NCI-H1092 (cell line): ENCODE measurements at regions not wholly inside any gene's neighbourhood (a gene's known extent, or its start where the extent isn't known, plus 50 kb on each side); places are given as distances from the start of the nearest gene placed in this dataset.
"Not testable (repeated sequence)": the region's sequence is repeated elsewhere in the genome, so short reads cannot be mapped to it uniquely, and the experiment has no call there.

Experiments
- DNase-seq: peaks from one replicate; lab custom pipeline; 2025; lab: John Stamatoyannopoulos, UW

DNA sequence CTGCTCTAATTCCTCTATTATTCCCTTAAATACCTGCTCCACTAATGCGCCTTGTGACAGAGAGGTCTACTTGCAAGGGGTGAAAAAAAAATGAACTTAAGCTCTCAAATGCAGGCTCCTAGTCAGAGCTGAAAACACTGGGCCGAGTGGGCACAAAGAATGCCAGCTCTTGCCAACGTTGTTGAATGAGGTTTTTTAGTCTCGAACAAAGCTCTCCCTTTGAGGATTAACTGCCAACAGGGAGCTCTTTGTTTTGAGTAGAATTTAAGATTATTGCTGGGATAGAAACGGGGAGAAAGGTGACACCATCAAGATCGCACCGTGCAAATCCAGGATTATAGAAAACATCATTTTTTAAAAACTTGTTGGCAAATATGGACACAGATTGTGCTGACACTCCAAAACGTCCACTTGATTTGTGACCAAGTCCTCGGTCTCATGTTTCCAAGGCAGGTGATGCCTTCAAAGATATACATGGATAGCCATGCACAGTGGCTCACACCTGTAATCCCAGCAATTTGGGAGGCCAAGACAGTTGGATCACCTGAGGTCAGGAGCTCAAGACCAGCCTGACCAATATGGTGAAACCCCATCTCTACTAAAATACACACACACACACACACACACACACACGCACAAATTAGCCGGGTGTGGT is 163.2 kb downstream of the BMP7 start:
- DNase-seq = no peak

DNA sequence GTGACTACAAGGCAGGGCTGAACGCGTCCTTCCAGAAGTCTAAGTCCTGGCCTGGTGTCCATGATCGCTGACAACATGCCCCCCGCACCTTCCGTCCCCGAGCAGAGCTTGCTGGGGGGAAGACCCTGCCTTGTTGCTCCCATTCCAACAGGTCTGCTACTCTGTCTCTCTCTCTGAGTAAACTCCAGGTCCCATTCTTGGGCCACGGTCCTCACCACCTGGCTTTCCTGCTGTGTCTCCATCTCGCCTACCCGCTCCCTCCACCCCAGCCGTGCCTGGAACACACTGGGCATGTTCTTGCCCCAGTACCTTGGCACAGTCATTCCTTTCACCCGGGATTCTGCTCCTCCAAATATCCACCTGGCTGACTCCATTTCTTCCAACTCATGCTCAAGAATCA is 162.3 kb downstream of the BMP7 start:
- DNase-seq = no peak

DNA sequence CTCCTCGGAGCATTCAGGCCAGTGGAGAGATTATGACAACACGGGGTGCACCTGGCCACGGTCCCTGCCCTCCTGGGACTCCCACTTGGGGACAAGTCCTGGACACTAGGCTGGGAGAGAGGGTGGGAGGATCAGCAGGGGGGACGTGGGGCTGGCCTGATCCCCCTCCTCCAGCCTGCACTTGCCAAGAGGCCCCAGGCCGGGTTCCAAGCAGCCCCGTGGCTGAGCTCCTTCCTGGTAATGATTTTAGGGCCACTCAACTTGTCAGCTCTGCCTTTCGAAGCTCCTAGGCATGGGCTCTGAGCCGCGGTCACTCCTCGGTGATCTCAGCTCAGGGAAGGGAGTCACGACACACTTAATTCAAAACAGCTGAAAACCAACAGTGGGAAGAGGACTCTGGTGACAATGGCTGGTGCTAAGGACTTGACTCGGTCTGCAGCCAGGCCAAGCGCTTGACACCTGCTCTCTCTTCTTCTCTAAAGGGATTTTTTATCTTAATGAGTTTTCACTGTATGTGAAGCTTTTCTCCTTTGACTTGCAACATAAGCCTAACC is 161.7 kb downstream of the BMP7 start:
- DNase-seq = no peak

DNA sequence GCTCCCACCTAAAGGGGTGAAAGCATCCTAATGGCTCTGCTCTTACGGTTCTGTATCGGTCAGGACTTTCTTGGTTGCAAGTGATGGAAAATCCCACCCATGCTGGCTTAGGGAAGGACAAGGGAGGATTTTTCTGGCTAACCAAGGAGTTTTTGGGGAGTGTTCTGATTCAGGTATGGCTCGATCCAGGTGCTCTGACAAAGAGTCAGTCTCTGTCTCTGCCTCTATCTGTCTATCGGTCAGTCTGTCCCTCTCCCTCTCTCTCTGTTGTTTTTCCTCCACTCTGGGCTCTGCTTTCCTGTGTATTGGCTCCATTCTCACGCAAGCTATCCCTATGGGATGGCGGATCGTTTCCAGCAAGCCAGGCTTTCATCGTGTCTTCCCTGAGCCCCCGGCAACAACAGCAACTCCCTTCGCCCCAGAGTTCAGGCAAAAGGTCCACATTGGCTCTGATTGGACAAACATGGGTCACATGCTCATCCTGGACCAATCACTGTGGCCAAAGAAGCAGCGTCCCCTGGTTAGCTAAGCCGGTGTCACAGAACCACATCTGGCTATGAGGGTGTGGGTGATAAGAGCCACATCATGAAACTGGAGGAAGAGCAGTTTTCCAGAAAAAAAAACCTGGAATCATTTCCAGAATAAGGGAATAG is 160.3 kb downstream of the BMP7 start:
- DNase-seq = no peak

DNA sequence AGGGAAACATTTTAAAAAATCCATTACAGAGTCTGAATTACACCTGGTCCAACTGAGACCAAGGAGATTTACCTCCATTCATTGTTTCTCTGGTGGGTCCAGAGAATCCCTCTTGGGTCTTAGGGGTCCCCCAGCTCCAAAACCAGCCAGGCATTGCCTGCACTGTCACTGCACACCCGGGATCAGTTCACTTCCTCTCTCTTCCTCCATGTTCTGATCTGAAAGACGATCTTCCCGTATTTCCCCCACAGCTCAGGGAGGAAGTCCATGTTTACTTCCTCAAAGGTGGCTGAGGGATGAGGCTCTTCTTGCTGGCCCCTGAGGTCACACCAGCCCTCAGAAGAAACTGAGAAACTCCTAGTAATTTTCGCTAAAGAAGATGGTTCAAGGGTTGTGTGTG is 159.7 kb downstream of the BMP7 start:
- no peak for DNase-seq

DNA sequence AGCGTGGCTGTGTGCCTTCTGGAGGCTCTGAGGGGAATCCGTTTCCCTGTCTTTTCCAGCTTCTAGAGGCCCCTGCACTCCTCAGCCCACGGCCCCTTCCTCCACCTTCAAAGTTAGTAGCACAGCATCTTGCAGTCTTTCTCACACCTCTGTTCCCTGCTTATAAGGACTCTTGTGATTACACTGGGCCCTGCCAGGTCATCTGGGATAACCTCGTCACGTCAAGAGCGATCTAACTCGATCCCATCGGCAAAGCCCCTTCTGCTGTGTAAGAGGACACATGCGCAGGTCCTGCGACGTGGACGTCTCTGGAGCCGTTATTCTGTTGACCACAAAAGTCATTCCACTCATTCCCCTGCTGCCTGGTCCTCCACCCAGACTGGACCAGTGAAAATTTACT is 159.2 kb downstream of the BMP7 start:
- DNase-seq = no peak

DNA sequence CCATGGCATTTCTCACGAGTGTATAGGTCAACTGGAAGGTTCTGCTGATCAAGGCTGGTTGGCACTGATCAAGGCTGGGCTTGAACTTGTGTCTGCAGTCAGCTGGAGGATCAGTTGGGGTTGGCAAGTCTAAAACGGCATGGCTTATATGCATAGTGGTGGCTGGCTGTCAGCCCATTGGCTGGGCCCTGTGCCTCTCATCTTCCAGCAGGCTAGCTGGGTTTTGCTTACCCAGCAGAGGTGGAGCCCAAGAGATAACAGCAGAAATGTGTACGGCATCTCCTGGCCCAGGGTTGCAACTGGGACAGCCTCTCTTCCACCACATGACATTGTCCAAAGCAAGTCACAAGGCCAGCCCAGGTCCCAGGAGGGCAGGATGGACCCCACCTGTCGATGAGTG is 158.2 kb downstream of the BMP7 start:
- no peak for DNase-seq

DNA sequence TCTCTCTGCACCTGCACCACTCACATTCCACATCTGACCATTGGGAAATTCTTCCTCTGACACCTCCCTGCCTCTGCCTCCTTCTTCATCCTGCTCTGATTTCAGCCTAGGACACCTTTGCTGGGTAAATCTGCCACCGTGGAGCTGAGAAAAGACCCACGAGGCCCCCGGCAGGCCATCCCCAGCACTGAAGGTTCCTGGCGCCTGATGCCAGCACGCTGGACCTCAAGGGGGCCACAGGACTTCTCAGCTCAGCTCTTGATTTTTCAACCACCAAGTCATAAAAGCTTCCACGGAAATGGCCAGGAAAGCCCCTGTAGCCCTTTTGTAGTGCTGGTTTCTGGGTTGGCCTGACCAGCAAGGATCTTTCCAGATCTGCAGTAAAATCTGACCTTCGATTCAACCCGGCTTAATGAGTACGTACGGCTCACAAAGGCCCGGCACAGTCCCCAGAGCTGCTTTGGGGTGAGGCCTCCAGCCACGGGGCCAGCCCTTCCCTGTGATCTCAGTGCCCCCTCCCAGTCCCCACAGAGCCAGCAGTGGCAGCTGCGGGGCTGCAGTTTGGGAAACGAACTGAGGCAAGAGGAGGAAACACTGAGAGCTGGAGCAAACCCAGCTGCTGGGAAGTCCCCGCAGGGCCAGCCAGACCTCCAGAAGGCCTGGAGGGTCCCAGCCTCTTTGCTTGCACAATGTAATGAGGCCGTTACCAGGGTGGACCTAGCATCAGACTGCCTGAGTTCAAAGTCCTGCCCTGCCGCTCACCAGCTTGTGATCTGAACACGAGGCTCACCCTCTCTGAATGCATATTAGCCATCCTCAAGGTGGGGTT is 157.5 kb downstream of the BMP7 start:
- no peak for DNase-seq

DNA sequence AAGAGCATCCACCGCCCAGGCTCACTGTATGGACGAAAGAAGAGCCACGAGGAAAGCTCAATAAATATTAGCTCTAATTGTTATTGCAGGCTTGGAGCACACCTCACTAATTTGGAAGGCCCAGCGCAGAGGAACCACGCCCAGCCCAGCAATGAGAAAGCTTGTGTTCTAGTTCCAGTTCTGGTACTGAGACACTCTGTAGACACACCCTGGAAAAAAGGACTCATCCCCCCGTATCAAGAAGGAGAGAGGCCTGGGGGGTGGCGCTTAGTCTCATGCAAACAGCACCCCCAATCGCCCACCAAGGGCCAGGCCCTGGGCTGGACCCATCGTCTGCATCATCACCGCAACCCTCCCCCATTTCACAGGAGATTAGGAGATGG is 156.9 kb downstream of the BMP7 start:
- DNase-seq = no peak

DNA sequence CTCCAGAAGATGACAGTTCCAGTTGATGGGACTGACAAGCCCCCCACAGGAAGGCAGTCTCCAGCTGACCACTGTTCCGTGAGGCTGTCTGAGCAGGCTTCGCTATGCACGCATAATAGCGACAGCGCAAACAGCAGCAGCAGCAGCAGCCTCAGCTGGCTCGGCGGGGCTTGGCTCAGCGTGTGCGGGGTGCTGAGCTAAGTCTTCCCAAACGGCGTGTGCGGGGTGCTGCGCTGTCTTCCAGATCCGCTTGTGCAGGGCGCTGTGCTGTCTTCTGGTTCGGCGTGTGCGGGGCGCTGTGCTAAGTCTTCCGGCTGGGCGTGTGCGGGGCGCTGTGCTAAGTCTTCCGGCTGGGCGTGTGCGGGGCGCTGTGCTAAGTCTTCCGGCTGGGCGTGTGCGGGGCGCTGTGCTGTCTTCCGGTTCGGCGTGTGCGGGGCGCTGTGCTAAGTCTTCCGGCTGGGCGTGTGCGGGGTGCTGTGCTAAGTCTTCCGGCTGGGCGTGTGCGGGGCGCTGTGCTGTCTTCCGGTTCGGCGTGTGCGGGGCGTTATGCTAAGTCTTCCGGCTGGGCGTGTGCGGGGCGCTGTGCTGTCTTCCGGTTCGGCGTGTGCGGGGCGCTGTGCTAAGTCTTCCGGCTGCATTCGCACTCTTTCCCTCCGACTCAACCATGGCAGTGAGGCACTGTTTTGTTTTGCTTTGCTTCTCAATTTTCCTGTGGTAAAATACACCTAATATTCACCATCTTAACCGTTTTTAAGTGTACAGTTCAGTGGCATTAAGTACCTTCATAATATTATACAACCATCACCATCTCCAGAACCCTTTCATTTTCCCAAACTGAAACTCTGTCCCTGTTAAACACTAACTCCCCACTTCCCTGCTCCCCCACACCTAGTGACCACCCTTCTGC is 156.1 kb downstream of the BMP7 start:
- not testable (repeated sequence) for DNase-seq

DNA sequence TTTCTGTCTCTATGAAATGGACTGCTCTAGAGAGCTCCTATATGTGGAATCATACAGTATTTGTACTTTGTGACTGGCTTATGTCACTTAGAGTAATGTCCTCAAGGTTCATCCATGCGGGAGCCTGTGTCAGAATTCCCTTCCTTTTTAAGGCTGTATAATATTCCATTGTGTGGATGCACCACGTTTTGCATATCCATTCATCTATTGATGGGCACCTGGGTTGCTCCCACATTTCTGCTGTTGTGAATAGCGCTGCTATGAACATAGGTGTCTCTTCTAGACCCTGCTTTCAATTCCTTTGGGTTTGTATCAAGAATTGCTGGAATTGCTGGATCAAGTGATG is 155.4 kb downstream of the BMP7 start:
- DNase-seq = no peak

DNA sequence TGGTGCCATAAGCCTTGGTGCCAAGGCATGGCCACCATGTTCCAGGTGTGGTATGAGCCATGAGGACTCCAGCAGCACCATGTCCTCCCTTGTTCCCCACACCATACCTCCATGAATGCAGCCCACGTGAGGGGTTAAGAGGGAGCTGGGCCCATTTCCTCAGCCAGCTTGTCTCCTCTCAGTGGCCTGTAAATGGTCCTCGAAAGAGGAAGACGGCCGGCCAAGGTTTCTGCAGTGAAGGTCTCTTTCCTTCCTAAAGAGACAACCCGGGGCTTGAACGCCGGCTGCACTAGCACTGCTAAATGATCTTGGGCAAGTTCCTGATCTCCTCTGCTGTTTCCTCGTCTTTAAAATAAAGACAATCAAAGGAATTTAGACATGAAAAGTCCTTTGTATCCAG is 154.0 kb downstream of the BMP7 start:
- DNase-seq = no peak

DNA sequence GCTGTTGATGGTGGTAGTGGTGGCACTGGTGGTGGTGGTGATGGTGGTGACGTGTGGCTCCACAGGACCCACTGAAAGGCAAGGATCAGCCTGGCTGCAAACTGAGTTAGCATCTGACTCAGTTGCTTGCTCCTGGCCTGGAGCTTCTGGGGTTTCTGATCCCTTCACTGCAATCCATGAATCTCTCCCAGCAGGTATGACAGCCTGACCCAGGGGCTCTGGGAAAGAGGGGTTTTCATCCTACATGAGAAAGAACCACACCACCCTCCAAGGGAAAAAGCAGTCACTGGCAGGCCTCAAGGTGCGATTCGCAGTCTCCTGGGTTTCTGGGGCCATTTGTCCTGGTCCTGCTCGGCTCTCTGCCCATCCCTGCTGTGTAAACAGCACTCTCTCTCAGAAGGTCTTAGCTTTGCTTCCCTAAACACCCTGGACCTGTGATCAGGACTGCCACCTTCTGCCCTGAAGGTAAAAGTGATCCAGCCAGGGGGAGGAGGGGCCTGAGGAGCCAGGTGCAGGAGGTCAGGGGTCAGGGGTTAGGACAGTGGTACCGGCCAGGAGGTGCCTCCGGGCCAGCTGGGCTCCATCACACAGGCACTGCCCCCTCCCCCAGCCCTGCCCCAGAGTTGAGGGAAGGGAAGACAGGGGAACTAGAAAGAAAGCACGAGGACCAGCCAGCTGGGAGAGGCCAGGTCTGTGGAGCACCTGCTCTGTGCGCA is 152.0 kb downstream of the BMP7 start:
- no peak for DNase-seq

DNA sequence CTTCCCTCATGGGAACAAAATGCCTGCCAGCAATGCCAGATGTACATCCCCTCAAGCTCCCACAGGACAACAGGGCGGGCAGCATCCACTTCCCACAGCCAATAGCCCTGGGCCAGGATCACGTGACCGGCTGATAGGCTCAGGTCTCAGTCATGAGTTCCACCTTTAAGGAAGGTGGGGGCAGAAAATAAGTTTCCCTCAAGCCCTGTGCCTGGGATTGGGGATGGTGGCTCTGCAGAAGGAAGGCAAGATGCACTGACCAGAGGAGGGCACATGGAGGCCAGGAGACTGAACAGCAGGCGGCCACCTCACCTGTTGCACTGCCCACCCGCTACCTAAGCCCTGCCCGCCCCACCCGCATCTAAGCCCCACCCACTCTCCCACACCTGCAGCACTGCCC is 149.1 kb downstream of the BMP7 start:
- DNase-seq = no peak

DNA sequence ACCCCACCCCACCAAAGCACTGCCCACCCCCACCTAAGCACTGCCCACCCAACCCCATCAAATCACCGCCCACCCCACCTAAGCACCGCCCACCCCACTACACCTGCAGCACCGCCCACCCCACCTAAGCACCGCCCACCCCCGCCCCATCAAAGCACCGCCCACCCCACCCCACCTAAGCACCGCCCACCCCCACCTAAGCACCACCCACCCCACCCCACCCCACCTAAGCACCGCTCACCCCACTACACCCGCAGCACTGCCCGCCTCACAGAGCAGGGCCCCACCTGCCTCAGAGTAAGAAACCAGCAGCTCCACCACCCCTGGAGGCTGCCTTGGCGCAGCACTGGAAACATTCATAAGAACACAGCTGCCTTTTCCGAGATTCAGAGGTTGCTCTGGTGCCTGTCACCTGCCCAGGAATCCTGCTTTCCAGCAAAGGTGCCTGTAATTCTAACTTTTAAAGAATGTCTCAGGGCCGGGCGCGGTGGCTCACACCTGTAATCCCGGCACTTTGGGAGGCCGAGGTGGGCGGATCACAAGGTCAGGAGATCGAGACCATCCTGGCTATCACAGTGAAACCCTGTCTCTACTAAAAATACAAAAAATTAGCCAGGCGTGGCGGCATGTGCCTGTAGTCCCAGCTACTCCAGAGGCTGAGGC is 148.2 kb downstream of the BMP7 start:
- DNase-seq = no peak
